HG03095 (cell line): ENCODE measurements at regions not wholly inside any gene's neighbourhood (a gene's known extent, or its start where the extent isn't known, plus 50 kb on each side); places are given as distances from the start of the nearest gene placed in this dataset.

Experiments used
- ATAC-seq: cut with Tn5 transposase; IDR thresholded peaks from one replicate; pipeline ENCODE4 v1.9.1; 2021; ENCODE audit warnings: moderate library complexity; ENCODE audit not compliant: unreplicated experiment

DNA sequence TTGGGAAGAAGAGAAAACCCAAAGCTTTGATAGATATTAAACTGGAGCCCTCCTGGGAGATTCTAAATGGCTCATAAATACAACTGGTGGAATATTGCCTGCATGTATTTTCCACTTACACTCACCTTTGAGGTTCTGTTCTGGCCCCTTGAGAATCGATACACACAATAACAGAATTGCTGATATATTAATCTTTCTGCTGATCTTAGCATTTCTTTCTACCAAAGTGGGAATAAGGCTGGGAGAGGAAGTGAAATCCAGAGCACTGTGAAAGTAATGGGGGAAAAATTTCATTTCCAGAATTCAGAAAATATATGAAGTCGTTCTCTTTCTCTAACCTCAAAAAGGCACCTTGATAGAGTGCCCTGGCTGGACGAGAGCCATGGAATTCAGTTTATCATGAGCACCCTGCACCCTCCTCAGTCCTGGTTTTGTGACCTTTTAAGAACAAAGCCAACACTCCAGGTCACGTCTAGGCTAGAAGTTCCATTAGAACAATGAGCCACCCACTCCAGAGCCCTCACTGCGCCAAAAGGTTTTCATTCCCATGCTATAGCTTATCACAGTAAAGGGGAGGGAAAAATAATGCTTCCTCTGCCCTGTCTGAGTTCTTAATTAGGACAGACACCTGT is 244.5 kb downstream of the CD83 start:
- ATAC-seq: no peak

DNA sequence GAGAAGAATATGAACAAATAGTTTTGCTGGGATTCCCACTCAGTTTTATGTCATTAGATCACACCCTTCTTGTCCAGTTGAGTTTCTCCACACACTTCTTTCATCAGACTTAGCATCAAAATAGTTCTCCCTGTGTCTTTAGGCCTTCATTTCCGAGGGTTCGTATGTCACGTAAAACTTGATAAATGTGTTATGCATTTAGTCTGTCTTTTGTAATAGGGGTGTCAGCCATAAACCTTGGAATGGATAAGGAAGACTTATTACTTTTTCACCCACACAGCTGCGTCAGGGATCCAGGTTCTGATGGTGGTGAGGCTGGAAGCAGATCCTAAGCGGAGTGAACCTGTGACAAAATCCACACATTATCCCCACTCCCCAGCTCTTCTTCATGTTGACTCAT is 246.8 kb downstream of the CD83 start:
- ATAC-seq: no peak

DNA sequence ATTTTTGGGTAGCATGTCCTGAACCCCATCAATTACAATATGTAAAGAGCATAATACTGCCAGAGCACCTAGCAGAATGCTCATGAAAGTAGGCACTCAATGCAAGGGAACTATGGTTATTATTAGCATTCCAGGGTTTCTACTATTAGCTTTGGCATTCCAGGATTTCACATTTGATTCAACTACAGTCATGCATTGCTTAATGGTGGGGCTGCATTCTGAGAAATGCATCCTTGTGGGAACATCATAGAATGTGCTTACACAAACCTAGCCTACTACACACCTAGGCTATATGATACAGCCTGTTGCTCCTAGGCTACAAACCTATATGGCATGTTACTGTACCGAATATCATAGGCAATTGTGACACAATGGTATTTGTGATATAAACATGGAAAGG is 247.8 kb downstream of the CD83 start:
- ATAC-seq: no peak

DNA sequence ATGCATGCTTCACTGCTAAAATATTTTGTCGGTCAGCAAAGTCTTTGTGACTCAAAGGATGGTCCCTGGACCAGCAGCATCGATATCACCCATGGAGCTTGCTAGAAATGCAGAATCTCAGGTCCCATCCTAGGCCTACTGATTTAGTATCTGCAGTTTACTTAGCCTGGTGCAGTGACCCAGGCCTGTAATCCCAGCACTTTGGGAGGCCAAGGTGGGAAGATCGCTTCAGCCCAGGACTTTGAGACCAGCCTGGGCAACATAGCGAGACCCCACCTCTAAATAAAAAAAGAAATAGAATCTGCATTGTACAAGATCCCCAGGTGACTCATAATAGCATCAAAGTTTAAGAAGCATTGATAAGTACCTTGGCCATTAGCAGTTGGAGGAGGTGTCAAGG is 248.7 kb downstream of the CD83 start:
- no peak for ATAC-seq

DNA sequence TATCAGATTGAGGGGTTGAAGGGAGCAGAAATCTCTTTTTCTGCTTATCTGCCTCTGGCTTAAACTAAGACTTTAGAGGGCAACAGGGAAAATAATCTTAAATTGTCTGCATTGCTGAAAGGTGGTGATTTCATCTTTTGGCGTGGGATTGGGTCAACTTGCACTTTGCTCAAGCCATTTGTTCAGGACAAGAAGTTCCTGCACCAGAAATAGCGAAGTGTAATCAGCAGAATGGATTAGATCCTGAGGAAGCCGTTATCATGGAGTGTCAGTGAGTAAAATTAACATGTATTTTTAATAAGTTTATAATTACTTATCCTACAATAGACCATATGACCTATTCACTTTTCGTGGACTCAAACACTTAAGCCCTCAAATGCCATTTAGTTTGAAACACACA is 249.3 kb downstream of the CD83 start:
- ATAC-seq: no peak

DNA sequence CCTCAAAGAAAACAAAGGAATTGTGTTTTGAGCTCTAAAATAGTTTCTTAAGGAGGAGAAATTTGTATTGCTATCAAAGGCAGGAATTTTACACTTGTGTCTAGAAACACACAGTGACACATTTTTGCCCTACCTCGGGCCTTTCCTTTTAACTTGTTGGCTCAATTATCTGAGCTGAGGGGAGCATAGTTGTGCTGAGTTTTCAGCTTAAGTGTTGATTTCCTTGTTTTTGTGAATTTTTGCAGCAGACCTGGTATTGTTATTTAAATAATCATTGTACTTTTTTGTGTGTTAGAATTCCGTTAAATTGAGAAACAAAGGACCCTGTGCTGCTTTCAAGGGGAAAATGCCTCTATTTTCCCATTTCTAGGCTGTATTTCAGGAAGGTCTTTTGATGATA is 249.7 kb downstream of the CD83 start:
- no peak for ATAC-seq

DNA sequence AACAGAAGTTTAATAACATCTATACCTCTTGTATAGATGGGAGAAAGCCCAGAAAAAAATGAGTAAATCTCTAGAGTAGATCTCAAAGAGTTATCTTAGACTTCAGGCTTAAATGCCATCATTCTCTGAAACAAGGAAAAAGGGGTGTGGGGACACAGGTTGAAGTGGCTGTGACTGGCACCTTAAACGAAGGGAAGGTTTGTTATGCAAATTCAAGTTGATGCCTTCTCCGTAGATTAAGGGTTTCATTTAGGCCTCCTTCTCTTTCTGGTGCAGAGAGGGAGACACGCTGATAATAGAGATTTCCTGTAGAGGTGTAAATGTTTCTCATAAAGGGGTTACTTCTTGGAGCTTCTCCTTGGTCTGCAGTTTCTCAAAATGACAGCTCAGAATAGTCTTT is 252.1 kb downstream of the CD83 start:
- no peak for ATAC-seq

DNA sequence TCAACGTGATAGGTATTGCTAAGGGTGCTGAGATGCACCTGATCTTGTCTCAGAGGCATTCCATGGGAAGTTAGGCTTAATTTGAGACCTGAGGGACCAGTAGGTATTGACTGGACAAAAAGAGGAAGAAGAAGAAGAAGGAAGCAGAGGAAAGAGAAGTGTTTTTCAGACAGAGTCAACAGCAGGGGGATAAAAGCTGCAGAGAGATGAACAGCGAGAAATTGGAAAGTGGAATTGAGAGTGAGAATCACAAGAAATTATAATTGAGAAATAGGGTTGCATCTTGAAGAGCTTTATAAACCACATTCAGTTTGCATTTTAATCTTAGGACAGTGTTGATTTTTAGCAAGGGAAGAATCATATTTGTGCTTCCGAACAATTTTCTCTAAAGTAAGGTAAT is 254.0 kb downstream of the CD83 start:
- ATAC-seq: no peak

DNA sequence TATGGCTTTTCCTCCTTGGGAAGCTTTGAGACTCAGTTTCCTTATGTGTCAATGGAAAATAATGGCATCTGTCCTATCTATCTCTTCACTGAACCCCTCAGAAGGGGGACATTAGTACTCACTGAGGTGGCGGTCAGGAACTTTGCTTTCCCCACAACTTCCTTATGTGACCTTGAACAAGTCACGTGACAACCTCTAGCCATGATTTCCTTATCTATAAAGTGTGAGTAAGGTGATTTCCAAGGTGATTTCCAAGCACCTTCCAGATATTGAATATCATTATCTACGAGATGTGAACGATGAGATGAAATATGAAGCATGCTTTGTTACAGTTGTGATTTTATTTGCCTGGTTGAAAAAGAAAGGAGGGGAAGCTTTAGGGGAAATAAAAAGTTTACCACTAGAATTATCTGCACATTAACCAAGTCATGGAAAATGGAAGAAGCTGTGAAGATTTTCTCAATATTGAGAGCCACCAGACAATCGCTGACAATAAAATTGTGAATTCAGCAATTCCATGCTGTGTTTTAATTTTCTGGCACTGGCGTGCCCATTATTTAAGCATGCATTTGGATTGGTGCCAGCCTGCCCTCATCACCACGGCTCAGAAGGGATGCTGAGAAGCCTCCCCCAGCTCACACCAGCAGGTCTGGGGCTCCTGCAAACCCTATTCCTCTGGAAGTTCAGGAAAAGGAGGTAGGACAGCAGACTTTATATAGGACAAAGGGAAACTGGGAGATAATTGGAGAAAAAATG is 255.3 kb downstream of the CD83 start:
- no peak for ATAC-seq

DNA sequence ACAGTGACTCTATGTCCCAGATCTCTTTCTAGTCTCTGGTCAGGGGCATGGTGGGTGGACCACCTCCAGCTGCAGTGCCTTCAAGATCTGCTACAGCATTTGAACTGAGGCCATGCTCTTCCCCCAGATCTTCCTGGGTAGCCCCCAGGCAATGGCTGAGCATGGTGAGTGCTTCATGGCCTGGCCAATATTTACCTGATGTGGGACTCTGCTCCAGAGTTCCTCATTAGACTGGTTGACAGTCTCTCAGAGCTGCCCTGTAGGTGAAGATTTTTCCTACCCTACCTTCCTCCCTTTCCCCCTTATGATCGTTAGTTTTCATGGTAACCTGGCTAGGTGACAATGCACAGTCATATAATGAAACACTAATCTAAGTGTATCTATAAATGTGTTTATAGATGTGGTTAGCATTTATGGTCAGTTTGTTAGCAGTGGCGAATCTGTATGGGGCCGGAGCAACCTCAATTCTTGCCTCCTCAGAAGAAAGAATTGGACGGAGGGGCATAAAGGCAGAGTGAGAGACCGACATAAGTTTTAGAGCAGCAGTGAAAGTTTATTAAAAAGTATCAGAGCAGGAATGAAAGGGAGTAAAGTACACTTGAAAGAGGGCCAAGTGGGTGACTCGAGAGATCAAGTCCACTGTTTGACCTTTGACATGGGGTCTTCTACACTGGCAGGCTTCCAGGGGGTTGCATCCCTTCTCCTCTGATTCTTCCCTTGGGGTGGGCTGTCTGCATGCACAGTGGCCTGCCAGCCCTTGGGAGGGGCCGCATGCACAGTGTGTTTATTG is 256.3 kb downstream of the CD83 start:
- ATAC-seq: no peak

DNA sequence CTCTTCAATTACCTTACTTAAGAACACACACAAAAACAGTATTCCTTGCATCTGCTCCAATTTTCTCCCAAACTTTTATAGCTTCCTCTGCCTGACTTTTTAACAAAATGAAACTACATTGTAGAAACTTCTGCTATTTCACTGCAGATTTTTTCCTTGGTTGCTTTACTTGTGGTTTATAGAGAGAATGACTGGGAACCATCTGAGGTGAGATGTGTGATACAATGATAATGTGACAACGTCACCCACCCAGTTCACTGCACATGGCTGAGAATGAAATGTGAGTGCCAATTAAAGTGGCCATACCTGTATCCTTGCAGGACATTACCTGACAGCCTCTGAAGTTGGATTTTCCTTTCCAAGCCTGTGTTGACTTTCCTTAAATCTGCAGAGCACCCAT is 258.4 kb downstream of the CD83 start:
- no peak for ATAC-seq

DNA sequence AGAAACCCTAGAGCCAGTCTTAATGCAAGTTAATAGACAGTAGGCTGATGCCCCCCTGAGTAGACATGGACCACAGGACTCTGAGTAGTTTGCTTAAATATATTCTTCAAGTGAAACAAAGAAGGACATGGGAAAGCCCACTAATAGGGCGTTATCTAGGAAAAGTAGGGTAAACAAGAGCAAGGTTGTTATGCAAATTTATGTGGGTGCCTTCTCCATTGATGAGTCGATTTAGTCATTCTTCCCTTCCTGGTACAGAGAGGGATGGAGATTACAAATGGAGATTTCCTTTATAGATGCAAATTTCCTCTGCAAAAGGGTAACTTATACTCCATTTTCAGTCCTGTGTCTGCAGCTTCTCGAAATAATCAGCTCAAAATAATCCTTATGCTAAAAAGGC is 262.0 kb downstream of the CD83 start:
- ATAC-seq: no peak

DNA sequence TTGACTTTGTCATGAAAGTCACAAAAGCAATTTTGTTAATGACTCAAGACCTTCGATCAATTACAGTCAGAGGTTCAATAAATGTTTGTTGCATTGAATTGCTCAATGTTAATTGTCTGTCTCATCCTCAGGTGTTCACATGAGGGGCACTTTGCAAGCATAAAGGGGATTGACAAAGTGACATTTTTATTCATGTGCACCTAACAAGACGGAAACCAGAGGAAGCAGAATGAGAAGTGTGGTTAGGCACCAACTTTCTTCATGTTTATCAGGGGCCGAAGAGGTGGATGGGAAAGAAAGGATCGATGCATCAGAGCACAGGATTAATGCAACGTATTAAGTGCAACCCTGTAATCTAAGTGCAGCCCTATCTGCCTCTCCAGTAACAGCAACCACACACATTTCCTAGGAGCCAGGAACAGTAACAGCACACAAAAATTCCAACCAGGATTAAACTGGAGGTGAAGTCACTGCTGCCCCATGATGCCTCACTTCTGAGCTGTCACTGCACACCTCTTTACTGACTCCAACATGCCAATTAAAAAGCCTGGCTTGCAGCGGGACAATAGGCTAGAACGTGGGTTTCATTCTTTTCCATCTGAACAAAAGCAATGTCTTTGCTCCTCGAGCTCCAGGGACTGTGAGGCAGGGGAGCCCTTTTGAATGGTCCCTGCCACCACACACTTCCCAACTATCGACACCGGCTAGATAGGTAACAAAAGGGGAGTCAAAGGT is 262.7 kb downstream of the CD83 start:
- ATAC-seq: no peak

DNA sequence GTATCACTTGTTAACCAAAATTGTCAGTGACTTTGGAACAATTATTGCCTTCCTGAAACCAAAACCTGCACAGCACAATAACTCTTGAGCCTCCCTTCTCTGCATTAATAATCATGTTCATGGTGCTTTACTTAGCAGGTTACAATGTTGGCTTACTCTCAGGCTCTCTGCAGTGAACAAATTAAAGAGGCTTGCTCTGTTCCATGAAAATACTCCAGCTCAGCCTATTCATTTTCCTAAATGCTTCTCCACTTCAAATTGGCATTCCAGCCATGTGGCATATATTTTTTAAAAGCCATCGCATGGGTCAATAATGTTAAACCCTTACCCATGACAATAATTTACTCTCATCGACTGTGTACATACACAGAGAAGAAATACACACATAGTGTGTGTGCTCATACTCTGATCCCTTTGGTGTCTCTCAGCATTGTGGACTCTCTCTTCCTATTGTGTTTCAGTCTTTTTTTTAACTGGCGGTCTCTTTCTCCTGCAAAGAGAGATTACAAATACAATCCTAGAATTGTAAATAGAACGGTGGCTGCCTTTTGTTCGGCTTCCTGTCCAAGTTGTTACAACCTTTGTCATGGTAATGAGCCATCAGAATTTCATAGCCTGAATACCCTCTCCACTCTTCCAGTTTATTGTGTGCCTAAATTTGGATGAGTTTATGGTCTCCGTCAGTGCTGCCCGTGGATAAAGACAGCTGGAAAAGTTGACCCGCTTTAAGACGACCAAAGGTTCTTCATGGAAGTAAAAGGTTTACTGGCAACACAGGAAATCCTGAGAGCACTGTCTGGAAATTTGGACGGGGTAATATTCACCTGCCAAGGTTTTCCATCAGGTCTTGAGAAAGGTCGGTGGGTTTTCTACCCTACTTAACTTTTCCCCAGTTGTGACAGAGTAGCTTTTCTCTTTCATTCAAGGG is 263.6 kb downstream of the CD83 start:
- ATAC-seq: no peak

DNA sequence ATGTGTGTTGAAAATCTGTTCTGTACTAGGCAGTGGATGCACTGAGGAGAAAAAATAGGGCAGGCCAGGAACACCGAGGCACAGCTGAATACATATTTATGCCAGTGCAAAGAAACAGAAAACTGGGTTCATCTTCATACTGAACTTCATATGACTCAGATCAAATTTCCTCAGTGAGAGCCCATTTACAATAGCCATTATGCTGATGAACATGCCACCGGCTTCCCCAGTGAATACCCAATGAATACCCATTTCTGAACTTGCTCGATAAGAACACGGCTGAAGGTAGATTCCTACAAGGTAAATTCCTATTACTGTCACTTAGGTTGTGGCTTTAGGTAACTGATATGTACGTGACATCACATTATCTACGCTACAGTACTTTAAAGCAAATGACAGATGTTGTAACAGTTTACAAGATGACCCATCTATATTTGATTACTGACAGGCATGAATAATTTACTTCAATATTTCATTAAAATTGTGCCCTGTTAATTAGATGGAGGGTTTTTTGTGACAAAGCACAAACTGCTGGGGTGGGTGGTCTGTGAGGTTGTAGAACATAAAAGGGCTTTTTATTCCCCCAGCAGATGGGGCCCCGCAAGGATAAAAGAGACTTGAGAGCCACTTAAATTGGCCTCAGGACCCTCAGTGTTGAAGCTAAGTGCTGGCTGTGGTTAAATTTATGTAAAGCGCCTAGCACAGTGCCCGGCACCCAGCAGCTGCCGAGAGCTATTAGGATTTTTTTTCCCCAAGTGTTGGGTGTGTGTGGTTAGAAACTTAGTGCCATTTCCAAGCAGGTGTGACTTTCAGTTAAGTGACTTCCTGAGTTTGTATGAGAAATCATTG is 264.5 kb downstream of the CD83 start:
- no peak for ATAC-seq

DNA sequence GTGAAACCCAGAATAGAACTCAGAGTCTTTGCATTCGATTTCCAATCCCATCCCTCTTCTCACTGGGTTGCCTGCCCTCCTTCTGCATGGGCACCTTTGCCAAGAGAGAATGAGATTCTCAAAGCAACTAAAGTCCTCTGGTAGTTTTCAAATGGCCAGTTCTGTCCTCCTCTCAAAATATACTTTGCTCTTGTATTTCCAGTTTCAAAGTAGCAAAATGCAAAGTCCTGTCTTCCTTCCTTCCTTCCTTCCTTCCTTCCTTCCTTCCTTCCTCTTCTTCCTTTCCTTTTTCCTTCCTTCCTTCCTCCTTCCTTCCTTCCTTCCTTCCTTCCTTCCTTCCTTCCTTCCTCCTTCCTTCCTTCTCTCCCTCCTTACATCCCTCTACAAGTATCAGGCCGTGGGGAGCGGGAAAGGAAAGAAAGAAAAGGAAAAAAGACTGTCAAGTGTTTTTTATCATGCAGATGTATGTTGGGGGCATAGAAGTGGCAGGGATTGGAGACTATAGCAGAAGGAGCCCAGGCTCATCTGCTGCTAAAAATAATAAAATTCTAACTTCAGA is 265.2 kb downstream of the CD83 start:
- no peak for ATAC-seq

DNA sequence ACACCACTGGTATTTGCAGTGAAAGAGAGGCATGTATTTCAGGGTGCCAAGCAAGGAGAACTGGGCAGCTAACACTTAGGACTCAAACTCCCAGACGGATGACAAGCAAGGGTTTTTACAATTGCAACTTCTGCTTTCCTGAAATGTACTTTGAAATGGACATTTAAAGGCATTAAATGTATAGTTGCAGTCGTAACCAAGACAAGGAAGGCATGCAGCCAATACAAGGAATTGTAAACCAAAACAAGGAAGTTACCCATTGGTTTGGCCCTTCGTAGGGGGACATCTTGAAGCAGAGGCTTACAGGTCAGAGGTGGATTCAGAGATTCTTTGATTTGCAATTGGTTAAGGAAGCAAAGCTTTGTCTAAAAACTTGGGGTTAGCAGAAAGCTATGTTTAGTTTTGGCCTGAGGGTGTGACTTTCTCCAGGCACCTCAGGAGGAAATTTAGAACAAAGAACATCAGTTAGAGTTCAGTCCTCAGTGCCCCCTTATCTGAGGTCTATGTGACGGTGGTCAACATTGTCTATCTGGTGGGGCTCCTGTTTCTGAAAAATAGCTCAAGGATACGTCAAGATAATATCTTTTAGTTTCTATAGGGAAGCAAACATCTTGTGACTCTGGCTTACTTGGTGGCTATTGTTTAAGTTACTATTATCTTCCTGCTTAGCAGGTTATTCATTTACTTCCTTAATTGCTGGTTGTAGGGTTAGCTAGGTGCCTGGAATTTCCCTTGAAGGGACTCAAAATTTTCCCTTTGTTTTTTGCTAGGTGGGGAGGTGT is 266.0 kb downstream of the CD83 start:
- no peak for ATAC-seq

DNA sequence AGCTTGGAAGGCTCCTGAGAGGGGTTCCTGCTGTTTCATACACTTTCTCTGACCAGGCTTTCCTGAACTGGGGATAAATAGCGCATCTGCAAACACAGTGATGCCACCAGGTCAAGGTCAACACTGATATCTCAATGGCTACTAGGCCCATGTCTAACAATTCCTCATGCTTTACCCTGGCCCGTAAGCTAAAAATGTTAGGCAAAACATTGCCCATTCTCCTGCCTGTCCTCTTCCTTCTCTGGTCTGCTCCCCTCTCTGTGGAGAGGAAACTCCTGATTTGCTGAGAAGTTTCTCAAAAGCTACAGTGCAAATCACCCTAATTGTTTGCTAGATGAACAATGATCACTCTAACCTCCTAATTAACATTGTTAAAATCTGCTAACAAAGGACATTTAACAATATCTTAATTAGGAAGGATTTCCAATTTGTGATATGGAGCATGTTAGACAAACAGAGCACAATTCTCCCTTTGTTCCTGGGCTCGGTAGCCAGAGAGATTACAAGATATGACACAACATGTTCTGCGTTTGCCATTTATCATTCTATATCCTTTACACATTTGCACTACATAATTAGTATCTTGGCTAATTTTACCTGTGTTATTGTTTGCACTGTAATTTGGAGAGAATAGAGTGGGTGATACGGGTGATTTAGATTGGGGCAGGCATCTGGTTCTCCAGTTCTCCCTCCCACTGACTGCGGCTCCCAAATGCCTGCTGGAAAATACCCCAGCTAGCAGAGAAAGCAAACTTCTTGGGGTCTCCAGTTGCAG is 266.8 kb downstream of the CD83 start:
- ATAC-seq: no peak
